ENCODE measurements at regions not wholly inside any gene's neighbourhood (a gene's known extent, or its start where the extent isn't known, plus 50 kb on each side); places are given as distances from the start of the nearest gene placed in this dataset.

DNA sequence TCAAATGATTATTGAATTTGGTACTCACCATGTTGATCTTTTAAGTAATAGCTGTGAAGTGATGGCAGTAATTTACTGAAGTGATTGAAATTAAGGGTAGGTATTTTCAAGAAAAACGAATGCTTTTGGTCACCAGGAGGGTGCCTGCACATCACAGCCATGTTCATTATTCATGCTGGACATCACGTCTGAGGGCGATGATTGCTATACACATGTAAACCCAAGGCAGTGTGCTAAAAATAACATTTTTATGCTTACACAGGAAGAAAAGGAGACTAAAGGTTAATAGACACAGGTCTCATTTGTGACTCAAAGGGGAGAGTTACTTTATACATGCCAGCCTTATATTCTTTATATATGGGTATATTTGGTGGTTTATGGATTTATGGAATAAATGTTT, 1146.0 kb downstream of the NLGN4X start:
- DNase-seq (ENCODE audit: low read depth) = no peak

GRCh38 chrX:5080791-5081190, 1147.9 kb downstream of the NLGN4X start:
- no peak for DNase-seq (ENCODE audit: low read depth)

- no peak for DNase-seq (ENCODE audit: low read depth)
Observed at GRCh38 chrX:5068550-5068949, 1160.1 kb downstream of the NLGN4X start.

- DNase-seq (ENCODE audit: low read depth) = no peak
Observed at GRCh38 chrX:5057786-5058185, 1170.9 kb downstream of the NLGN4X start.

- DNase-seq (ENCODE audit: low read depth) = no peak
Observed at GRCh38 chrX:5054852-5055251, 1173.8 kb downstream of the NLGN4X start.

- DNase-seq (ENCODE audit: low read depth) = no peak
Observed at GRCh38 chrX:5051831-5052491, 1176.7 kb downstream of the NLGN4X start.

DNA sequence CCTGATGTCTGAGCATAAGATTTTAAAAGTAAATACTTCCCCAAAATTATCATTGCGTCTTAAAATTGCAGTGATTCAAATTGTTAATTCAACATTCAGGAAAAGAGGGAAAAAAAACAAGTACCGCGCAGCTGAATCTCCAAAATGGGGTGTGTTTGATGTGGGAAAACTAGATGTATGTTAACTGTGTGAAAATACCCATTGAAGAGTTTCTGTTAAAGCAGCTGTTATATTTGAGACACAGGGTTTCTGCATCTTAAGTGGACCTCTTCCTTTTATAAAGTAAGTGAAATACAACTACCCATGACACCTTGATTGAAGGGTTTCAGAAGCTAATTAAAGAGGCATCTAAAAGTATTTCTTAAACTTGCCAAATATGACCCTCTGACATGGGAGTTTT, 1186.1 kb downstream of the NLGN4X start:
- DNase-seq (ENCODE audit: low read depth) = no peak

GRCh38 chrX:5031792-5032191, 1196.9 kb downstream of the NLGN4X start:
- no peak for DNase-seq (ENCODE audit: low read depth)

GRCh38 chrX:5015451-5015850, 1213.2 kb downstream of the NLGN4X start:
- DNase-seq (ENCODE audit: low read depth) = no peak

GRCh38 chrX:4994855-4995254, 1233.8 kb downstream of the NLGN4X start:
- no peak for DNase-seq (ENCODE audit: low read depth)

GRCh38 chrX:4978613-4979012, 1250.1 kb downstream of the NLGN4X start:
- DNase-seq (ENCODE audit: low read depth) = no peak

DNA sequence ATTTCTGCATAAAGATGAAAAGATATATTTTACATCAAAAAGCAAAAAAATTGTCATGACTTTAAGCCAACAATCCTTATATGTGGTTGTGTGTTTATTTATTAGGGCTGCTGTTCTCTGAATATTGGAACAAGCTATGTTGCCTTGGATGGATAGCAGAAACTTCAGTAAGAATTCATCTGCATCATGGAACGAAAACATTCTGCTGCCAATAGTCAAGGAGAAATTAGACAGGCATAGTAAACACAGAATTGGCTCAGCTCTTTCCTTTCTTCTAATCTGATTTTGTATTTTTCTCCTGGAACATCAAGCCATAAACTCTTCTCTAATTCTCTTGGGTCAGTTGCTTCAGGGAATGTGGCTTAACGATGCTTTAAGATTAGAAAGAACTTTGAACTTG, 1257.0 kb downstream of the NLGN4X start:
- DNase-seq (ENCODE audit: low read depth) = no peak

DNA sequence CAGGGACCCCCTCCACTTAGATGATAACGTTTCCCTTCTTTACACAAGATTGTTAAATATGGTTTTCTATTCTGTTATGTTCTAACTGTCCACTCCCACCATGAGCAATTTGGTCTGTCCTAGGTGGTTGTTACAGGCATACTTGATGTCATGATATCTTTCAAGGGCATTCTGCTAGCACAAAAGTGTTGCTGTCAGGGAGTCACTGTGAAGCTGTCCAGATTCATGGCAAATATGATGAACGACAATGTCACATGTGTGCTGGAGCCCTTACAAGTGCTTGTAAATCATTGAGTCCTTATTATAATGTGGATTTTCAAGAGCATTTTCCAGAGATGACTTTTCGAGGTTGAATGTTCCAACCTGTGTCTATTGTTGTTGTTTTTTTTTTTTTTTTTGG, 1250.7 kb upstream of the PRKX start:
- DNase-seq (ENCODE audit: low read depth) = no peak

- no peak for DNase-seq (ENCODE audit: low read depth)
Observed at GRCh38 chrX:4963432-4963831, 1250.0 kb upstream of the PRKX start.

DNA sequence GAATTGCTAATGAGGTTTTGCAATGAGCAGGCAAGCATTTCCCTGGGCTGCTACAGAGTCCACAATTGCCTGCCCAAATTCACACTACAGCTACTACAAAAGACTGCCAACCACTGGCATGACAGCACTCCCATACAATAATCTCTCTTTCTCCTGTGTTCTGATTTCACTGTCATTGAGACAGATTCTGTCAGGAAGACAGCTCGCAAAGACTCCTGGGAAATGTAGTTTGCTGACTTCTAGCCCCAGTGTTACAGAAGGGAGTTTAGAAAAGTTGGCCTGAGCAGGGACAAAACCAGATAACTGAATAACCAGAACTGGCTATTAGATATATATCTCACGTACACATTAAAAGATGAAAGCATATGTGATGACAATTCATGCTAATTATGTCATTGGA, 1231.3 kb upstream of the PRKX start:
- DNase-seq (ENCODE audit: low read depth) = no peak

- no peak for DNase-seq (ENCODE audit: low read depth)
Observed at GRCh38 chrX:4936315-4936714, 1222.9 kb upstream of the PRKX start.

DNA sequence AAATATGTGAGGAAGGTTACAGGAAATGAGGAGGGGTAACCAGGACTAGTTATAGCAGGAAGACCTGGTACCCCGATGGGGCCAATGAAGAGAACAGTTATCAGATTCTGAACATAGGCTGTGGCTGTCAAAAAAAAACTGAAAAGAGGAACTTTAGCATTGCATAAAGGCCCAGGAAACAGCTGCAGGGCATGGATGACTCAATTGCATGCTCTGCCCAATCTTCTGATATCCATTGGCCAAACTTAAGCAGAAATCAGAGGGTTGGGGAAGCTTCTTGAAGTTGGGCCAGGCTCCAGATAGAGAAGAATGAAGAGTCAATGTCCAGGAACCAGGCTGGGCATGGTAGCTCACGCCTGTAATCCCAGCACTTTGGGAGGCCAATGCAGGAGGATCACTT, 1222.4 kb upstream of the PRKX start:
- DNase-seq (ENCODE audit: low read depth) = no peak

GRCh38 chrX:4935401-4935800, 1222.0 kb upstream of the PRKX start:
- DNase-seq (ENCODE audit: low read depth) = no peak

DNA sequence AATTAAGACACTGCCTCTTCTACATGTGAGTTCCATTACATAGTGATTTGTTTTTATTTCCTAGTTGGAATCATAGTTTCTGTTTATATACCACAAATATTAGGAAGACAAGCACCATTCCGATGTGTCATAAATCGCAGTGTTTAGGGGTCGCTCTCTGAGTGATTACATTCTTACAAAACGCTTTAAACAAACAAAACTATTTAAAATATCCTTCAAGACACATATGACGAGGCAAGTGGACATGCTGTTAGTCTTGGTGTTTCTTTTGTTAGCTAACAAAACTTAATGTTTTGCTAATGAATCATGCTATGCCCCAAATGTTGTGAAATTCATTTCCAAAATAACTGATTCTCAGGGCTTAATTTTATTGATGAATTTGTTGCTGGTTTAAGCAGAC, 1219.3 kb upstream of the PRKX start:
- no peak for DNase-seq (ENCODE audit: low read depth)

DNA sequence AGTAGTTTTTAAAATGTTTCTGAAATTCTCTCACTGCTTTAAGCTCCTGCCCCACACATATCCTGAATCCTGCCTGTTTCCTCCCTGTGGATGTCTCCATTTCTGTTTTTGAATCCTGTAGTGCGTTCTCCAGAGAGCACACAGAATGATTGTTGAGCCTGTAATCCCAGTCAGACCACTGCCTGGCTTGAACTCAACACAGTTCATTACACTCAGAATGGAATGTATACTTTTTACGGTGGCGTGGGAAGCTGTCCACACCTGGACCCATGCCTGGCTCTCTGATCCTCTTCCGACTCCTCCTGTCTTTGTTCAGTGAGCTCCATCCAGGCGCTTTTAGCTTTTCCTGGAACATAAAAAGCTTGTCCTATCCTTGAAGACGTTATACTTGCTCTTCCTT, 1217.0 kb upstream of the PRKX start:
- no peak for DNase-seq (ENCODE audit: low read depth)

- no peak for DNase-seq (ENCODE audit: low read depth)
Observed at GRCh38 chrX:4925911-4926310, 1212.5 kb upstream of the PRKX start.

- DNase-seq (ENCODE audit: low read depth) = no peak
Observed at GRCh38 chrX:4909348-4909747, 1195.9 kb upstream of the PRKX start.

DNA sequence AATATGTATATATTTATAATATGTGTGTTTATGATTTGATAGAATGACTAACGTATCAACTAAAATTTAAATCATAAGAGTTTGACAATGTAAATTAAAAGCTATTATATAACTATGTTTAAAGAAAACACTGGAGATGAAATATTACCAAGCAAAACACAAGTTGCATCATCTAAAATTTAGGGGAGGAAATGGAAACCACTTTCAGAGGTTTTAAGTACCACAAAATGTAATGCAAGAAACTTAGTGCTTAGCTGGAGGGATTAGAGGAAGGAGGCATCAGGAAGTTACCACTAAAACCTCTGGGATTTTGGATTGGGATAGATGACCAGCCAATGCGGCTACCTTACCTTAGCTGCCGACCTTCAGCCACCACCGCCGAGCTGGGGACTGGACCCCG, 1192.1 kb upstream of the PRKX start:
- DNase-seq (ENCODE audit: low read depth) = no peak

- DNase-seq (ENCODE audit: low read depth) = no peak
Observed at GRCh38 chrX:4881277-4881676, 1167.8 kb upstream of the PRKX start.

GRCh38 chrX:4878640-4879039, 1165.2 kb upstream of the PRKX start:
- no peak for DNase-seq (ENCODE audit: low read depth)

All from activated gamma-delta T cell treated with anti-CD3 and anti-CD28 coated beads, Interleukin-2, amount 50 U/mL, for 16 hours (primary cell).